ENCODE measurements at regions not wholly inside any gene's neighbourhood (a gene's known extent, or its start where the extent isn't known, plus 50 kb on each side); places are given as distances from the start of the nearest gene placed in this dataset.

DNA sequence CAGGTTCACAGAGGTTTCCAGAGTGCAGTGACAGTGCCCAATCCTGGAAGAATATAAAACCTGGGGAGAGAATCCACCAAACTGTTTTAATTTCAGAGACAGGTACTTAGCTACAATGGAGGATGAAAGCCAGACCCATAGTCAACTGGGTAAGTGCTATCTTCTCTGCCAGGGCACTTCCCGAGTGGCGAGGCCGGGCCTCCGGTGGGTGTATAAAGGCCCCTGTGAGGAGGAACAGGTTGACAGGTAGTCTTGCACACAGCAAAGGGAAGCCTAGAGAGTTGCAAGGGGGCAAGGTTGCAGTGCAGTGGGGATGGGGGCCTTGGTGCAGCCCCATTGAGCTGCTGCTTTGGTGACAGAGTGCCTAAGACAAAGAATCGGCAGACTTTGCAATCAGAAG lies 130.7 kb downstream of the SLC38A6 start:
- DNase-seq (ENCODE audit: low read depth in 2 of 2), result no peak
- H3K4me3 ChIP-seq (replicated peaks in 1 of 2; ENCODE audit: low read depth in 2 of 2, low read length in 2 of 2), result no peak overlapping the region
- TF ChIP-seq CTCF (IDR thresholded peaks at IDR 0.05; ENCODE audit: low read depth, low read length), result no peak

DNA sequence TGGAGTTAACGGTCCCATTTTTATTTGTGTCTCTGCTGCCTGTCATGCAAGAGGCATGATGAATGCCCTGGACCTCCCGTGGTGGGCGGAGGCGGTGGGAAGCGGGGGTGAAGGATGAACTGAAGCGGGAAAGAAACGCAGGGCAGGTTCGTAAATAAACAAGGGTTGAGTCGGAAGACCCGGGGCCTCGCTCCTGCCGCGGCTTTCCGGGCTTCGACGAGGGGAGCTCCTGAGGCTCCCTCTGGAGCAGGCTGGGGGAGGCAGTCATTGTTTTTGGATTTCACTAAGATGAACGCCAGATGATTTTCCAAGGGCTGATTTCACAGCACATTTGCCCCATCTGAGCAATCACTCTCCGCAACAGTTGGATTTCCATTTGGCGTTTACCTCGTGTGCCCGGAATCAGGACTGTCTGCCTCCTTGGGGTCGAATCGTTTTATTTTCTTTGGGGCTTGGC lies 130.2 kb downstream of the SLC38A6 start:
- no peak overlapping the region for H3K4me3 ChIP-seq (replicated peaks in 1 of 2; ENCODE audit: low read depth in 2 of 2, low read length in 2 of 2)
- peak in 1 of 2 donors; percentile 28 for DNase-seq (ENCODE audit: low read depth in 2 of 2)
- TF ChIP-seq CTCF (IDR thresholded peaks at IDR 0.05; ENCODE audit: low read depth, low read length), result no peak

GRCh38 chr14:61110316-61111082 lies 129.5 kb downstream of the SLC38A6 start:
- no peak overlapping the region for H3K4me3 ChIP-seq (replicated peaks in 1 of 2; ENCODE audit: low read depth in 2 of 2, low read length in 2 of 2)
- TF ChIP-seq CTCF (IDR thresholded peaks at IDR 0.05; ENCODE audit: low read depth, low read length), result no peak
- no peak for DNase-seq (ENCODE audit: low read depth in 2 of 2)

DNA sequence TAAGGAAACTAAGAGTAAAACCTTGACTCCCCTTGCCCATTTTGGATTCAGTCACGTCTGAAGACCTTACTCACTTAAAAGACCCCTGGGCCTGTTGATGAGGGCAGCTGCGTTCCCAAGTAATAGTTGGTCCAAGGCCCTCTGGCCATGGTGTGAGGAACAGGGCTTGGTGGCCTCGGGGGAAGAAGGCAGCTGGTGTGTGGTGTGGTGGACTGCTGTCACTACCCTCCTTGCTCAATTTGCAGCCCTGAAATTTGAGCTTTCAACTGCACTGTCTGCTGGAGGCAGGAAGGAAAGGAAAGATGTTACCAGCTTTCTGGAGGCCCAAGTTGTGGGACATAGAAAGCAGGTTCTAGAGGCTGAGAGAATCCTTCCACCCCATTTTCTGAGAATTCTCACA lies 128.2 kb downstream of the SLC38A6 start:
- no peak for TF ChIP-seq CTCF (IDR thresholded peaks at IDR 0.05; ENCODE audit: low read depth, low read length)
- no peak for DNase-seq (ENCODE audit: low read depth in 2 of 2)
- no peak overlapping the region for H3K4me3 ChIP-seq (replicated peaks in 1 of 2; ENCODE audit: low read depth in 2 of 2, low read length in 2 of 2)

DNA sequence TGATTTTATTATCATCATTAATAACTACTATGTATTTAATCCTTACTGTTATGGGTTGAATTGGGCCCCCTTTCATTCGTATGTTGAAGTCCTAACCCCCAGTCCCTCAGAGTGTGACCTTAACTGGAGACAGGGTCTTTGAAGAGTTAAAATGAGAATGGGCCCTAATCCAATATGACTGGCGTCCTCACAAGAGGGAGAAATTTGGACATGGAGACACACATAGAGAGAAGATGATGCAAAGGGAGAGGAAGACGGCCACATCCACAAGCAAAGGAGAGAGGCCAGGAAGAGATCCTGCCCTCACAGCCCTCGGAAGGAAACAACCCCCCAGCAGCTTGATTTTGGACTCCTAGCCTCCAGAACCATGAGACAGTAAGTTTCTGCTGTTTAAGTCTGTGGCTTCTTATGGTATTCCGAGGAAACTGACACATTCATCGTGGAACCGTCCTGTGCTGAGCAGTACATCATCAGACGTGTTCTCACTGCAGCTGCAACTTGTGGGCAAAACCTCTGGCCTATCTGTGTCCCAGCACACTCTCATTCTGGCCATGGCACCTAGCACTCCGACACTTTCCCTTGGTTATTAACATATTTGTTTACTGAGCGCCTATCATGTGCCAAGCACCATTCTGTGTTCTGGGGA lies 127.6 kb downstream of the SLC38A6 start:
- TF ChIP-seq CTCF (IDR thresholded peaks at IDR 0.05; ENCODE audit: low read depth, low read length), result no peak
- DNase-seq (ENCODE audit: low read depth in 2 of 2), result no peak
- H3K4me3 ChIP-seq (replicated peaks in 1 of 2; ENCODE audit: low read depth in 2 of 2, low read length in 2 of 2), result no peak overlapping the region

DNA sequence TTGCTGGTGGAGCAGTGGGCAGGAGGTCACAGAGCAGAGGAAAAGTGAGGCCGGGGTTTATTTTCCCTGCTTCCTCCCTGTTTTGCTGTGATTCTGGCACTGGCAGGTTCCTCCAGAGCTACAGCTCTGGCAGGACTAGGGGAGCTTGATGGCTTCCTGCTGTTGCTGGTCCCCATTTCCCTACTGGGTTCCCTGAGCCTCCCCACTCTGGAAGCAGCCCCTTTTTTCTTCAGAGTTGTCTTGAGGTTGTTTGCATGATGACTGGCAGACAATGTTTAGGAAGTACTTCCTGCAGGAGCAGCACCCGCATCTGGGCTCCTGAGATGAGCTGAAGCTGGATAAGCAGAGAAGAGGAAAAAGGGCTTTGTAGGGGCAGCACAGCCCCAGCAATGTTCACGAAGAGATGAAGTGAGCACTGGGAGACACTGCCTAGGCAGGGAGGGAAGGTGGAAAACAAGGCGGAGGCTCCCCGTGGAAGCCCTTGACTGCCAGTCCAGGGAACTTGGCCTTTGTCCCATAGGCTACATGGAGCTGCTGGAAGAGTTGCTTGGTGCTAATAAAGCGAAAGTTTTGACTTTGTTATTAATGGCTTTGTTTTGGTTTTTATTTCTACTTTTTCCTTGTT lies 126.9 kb downstream of the SLC38A6 start:
- H3K4me3 ChIP-seq (replicated peaks in 1 of 2; ENCODE audit: low read depth in 2 of 2, low read length in 2 of 2), result no peak overlapping the region
- TF ChIP-seq CTCF (IDR thresholded peaks at IDR 0.05; ENCODE audit: low read depth, low read length), result no peak
- DNase-seq (ENCODE audit: low read depth in 2 of 2), result no peak

All from cardiac fibroblast (primary cell).